ENCODE measurements at regions not wholly inside any gene's neighbourhood (a gene's known extent, or its start where the extent isn't known, plus 50 kb on each side); places are given as distances from the start of the nearest gene placed in this dataset.
"Not testable (repeated sequence)": the region's sequence is repeated elsewhere in the genome, so short reads cannot be mapped to it uniquely, and the experiment has no call there.

DNA sequence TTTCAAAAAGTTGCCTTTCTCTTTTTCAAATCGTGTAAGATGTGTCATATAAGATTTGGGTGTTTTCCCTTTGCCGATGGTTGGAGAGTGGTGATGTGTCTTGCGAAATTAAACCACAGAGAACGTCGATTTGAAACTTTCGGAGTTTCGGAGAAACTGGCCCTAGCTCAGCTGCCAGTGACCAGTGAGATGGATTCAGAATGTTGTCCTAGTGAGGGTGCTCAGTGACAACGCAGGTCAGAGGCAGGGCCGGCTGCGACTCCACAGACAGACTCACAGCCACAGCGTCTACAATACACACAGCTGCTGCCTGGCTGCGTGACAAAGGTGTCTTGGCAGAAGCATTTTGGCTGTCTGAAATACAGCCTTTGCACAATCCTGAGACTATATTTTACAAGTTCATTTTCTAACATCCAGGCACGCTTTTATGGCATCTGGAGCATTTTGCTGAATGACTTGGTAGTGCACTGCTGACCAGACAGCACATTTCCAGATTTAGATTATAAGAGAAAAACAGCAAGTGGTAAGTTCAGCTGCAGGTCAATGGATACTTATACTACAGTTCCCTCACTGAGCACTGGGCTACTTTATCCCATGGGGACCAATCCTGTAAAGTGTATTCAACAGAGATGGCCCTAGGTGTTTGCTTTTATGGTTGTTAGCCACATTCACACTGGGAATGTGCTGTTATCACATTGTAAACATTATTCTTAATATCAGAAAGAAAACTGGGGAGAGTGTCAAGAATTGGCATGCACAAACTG lies 207.5 kb downstream of the KCNRG start:
- Histone ChIP-seq H3K4me1 (ENCODE audit: insufficient read depth, low read length) (no peaks in the 10 kb centered on the region), H3K27ac (ENCODE audit: low read depth, low read length) (no peak overlapping the region)

DNA sequence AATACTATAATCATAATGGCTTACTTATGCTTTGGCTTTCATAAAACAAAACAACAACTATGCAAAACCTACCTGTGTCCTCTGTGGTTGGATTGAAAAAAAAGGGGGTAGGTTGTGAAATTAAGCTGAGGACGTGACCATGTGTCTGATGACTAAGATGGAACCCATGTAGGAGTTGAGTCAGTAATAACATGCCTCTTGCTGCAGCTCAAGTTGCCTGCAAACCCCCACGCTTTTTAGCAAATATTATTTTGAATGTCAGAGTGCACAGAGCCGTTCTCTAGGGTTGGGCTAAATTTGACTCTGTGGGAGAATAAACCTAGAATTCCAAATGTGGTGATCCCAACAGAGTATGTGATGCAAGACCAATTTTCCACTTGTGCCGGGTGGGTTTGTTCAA lies 209.3 kb downstream of the KCNRG start:
- Histone ChIP-seq H3K4me1 (ENCODE audit: insufficient read depth, low read length) (no peaks in the 10 kb centered on the region), H3K9ac (ENCODE audit: low read length) (no peak overlapping the region), H3K27ac (ENCODE audit: low read depth, low read length) (no peak overlapping the region), H3K36me3 (ENCODE audit: insufficient read depth, low read length) (no peaks in the 10 kb centered on the region), H3K9me3 (ENCODE audit: low read length) (no peaks in the 10 kb centered on the region), H3K27me3 (ENCODE audit: control insufficient read depth in 1 of 2, insufficient read depth in 2 of 2, low read length in 2 of 2) (no peaks in the 10 kb centered on the region), H3K4me3 (ENCODE audit: low read depth in 1 of 2, low read length in 2 of 2) (no peak overlapping the region)

More for the DNA sequence above, 207.5 kb downstream of the KCNRG start:
- H3K27me3 ChIP-seq (ENCODE audit: control insufficient read depth in 1 of 2, insufficient read depth in 2 of 2, low read length in 2 of 2): no peaks in the 10 kb centered on the region
- H3K9ac ChIP-seq (ENCODE audit: low read length): no peak overlapping the region
- peak overlapping the region in 1 of 2 donors; percentile 21 for H3K4me3 ChIP-seq (ENCODE audit: low read depth in 1 of 2, low read length in 2 of 2)
- H3K36me3 ChIP-seq (ENCODE audit: insufficient read depth, low read length): no peaks in the 10 kb centered on the region
- H3K9me3 ChIP-seq (ENCODE audit: low read length): no peaks in the 10 kb centered on the region

DNA sequence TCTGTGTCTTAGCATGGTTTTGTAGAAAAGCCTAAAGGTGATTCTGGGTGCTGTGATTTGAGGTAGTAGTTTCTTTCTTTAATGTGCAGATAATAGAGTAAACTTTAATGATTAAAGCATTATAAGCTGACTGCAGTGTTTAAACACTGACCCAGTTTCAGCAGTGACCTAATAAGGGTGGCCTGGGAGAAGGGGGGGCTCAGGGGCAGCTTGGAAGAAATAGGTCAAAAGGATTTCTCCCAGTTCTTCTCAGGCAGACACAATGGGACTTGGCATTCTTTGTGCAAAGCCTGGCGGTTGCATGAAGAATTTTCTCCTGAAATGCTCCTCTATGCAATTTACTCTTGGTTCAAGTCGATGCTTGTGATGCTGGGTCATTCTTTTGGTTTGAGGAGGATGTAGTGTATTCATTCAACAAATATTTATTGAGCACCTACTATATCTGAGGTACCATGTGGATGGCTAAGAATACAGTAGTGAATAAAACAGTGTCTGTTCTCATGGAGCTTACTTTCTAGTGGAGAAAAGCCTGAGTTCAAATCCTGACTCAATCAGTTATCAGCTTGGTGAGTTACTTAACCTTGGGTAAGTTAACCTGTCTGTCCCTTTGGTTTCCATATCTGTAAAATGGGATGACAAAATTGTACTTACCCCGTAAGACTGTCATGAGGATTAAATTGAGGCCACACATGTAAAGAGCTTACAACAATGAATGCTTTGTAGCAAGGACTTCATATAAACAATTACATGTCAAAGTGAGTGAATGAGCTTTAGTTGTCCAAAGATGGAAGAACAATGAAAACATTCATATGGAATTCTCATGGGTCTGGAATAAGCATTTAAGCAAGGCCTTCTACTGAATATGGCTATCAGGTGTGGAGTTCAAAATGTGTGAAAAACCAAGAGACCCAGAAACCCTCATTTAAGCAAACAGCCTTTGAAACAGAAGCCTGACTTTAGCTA lies 210.2 kb downstream of the KCNRG start:
- no peaks in the 10 kb centered on the region for H3K9me3 ChIP-seq (ENCODE audit: low read length)
- H3K4me1 ChIP-seq (ENCODE audit: insufficient read depth, low read length): no peaks in the 10 kb centered on the region
- no peak overlapping the region for H3K27ac ChIP-seq (ENCODE audit: low read depth, low read length)
- no peak overlapping the region for H3K4me3 ChIP-seq (ENCODE audit: low read depth in 1 of 2, low read length in 2 of 2)
- no peak overlapping the region for H3K9ac ChIP-seq (ENCODE audit: low read length)
- H3K27me3 ChIP-seq (ENCODE audit: control insufficient read depth in 1 of 2, insufficient read depth in 2 of 2, low read length in 2 of 2): no peaks in the 10 kb centered on the region
- no peaks in the 10 kb centered on the region for H3K36me3 ChIP-seq (ENCODE audit: insufficient read depth, low read length)

DNA sequence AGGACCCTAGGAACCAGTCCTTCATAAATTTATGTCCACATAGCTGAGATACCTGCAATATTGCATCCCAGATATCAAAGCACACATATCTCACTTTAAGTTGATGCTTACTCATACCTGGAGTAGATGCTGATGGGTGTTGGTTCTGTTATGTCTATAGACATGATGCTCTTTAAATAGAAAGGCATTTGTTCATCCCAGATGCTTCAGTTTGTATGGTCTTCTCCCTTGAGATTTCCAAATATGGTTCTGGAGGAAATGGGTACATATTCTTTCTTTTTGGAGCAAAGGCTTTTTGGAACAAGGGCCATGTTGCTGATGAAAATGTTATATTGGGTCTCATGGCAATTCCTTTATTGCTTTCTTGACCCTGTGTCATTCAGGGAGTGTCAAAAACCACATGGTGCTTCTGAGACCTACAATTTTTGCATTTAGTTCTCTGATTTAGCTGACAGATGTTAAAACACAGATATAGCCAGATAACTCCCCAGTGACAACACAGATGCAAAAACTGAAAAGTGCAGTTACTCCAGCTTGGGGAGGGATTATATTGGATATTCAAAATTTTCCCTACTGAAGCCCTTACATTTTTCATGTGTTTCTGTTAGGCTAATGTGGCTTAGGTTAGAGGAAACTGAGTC lies 211.4 kb downstream of the KCNRG start:
- H3K27me3 ChIP-seq (ENCODE audit: control insufficient read depth in 1 of 2, insufficient read depth in 2 of 2, low read length in 2 of 2): no peaks in the 10 kb centered on the region

DNA sequence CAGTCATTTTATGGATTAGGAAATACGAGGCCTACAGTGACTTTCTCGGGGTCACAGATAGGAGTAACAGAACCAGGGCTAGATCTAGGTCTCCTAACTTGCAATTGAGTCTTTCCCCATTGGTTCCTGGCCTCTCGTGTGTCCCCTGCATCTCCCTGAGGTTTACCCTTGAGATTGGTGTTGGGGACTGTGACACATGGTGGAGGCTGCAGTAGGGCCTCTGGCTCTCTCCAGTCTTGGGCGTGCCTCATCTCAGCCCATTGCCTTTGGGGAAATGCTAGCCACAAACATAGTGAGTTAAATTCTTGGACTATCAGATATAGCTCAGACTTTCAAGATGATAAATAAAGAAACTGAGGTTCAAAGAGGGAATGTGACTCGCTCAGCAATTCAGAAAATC lies 212.1 kb downstream of the KCNRG start:
- H3K9me3 ChIP-seq (ENCODE audit: low read length): no peaks in the 10 kb centered on the region
- no peak overlapping the region for H3K27ac ChIP-seq (ENCODE audit: low read depth, low read length)
- no peak overlapping the region for H3K9ac ChIP-seq (ENCODE audit: low read length)
- H3K4me1 ChIP-seq (ENCODE audit: insufficient read depth, low read length): no peaks in the 10 kb centered on the region
- H3K27me3 ChIP-seq (ENCODE audit: control insufficient read depth in 1 of 2, insufficient read depth in 2 of 2, low read length in 2 of 2): no peaks in the 10 kb centered on the region
- no peaks in the 10 kb centered on the region for H3K36me3 ChIP-seq (ENCODE audit: insufficient read depth, low read length)
- no peak overlapping the region for H3K4me3 ChIP-seq (ENCODE audit: low read depth in 1 of 2, low read length in 2 of 2)

More for the DNA sequence above, 211.4 kb downstream of the KCNRG start:
- no peaks in the 10 kb centered on the region for H3K9me3 ChIP-seq (ENCODE audit: low read length)
- no peaks in the 10 kb centered on the region for H3K4me1 ChIP-seq (ENCODE audit: insufficient read depth, low read length)
- H3K9ac ChIP-seq (ENCODE audit: low read length): no peak overlapping the region
- H3K27ac ChIP-seq (ENCODE audit: low read depth, low read length): no peak overlapping the region
- H3K36me3 ChIP-seq (ENCODE audit: insufficient read depth, low read length): no peaks in the 10 kb centered on the region
- no peak overlapping the region for H3K4me3 ChIP-seq (ENCODE audit: low read depth in 1 of 2, low read length in 2 of 2)

DNA sequence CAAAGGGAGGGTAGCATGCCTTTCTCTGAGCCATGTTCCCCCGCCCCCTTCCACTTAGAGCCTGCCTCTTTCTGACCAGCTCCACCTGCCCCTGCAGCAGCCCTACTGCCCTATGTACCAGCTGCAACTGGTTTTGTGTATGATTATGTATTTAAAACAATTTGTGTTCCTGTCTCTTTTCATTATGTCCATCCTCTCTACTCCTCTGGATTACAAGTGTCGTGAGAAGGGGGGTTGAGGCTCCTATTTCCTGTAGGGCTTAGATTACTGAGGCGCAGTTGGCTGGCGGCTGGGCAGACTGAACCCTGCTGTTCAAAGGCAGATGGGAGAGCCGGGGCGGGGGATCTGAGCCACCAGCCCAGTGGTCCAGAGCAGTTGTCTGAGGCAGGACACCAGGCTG lies 213.3 kb downstream of the KCNRG start:
- no peaks in the 10 kb centered on the region for H3K9me3 ChIP-seq (ENCODE audit: low read length)
- no peak overlapping the region for H3K9ac ChIP-seq (ENCODE audit: low read length)
- H3K4me1 ChIP-seq (ENCODE audit: insufficient read depth, low read length): no peaks in the 10 kb centered on the region
- H3K27ac ChIP-seq (ENCODE audit: low read depth, low read length): no peak overlapping the region
- H3K4me3 ChIP-seq (ENCODE audit: low read depth in 1 of 2, low read length in 2 of 2): no peak overlapping the region
- H3K27me3 ChIP-seq (ENCODE audit: control insufficient read depth in 1 of 2, insufficient read depth in 2 of 2, low read length in 2 of 2): no peaks in the 10 kb centered on the region
- no peaks in the 10 kb centered on the region for H3K36me3 ChIP-seq (ENCODE audit: insufficient read depth, low read length)

DNA sequence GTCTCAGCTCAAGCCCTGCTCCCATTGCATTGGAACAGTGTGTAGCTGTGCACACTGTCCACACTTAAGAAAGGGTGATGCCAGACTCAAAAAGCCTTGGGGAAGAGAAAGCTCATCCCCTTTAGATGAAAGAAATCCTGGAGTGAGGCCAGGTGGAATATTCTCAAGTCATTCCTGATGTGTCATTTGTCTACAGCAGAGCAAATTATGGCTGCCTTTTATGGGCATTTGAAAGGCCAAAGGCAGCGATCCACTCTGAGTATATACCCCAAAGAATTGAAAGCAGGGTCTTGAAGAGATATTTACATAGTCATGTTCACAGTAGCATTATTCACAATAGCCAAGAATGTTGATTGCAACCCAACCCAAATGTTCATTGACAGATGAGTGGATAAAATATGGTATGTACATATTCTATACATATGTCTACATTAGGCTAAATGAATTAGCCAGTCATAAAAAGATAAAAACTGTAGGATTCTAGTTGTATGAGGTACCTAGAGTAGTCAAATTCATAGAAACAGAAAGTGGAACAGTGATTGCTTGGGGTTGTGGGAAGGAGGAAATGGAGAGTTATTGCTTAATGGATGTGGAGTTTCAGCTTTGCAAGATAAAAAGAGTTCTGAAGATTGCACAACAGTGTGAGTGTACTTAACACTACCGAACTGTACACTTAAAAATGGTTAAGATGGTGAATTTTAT lies 214.9 kb downstream of the KCNRG start:
- Histone ChIP-seq H3K27me3 (ENCODE audit: control insufficient read depth in 1 of 2, insufficient read depth in 2 of 2, low read length in 2 of 2) (no peaks in the 10 kb centered on the region), H3K9me3 (ENCODE audit: low read length) (no peaks in the 10 kb centered on the region), H3K36me3 (ENCODE audit: insufficient read depth, low read length) (no peaks in the 10 kb centered on the region), H3K4me3 (ENCODE audit: low read depth in 1 of 2, low read length in 2 of 2) (no peak overlapping the region), H3K27ac (ENCODE audit: low read depth, low read length) (no peak overlapping the region), H3K9ac (ENCODE audit: low read length) (no peak overlapping the region), H3K4me1 (ENCODE audit: insufficient read depth, low read length) (no peaks in the 10 kb centered on the region)

DNA sequence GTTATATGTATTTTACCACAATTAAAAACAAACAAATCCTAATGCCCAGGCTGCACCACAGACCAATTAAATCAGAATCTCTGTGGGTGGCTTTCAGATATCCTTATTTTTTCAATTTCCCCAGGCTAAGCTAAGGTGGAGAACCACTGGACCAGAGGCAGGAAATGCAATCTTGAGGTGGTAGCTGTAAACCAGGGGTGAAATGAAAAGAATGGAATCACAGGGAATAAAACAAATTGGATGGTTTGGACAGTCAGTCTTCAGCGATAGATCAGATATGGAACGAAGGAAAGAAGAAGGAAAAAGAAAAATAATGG lies 215.4 kb downstream of the KCNRG start:
- Histone ChIP-seq H3K27me3 (ENCODE audit: control insufficient read depth in 1 of 2, insufficient read depth in 2 of 2, low read length in 2 of 2) (no peaks in the 10 kb centered on the region), H3K9me3 (ENCODE audit: low read length) (no peaks in the 10 kb centered on the region), H3K4me3 (ENCODE audit: low read depth in 1 of 2, low read length in 2 of 2) (no peak overlapping the region), H3K9ac (ENCODE audit: low read length) (no peak overlapping the region), H3K36me3 (ENCODE audit: insufficient read depth, low read length) (no peaks in the 10 kb centered on the region), H3K4me1 (ENCODE audit: insufficient read depth, low read length) (no peaks in the 10 kb centered on the region), H3K27ac (ENCODE audit: low read depth, low read length) (no peak overlapping the region)

DNA sequence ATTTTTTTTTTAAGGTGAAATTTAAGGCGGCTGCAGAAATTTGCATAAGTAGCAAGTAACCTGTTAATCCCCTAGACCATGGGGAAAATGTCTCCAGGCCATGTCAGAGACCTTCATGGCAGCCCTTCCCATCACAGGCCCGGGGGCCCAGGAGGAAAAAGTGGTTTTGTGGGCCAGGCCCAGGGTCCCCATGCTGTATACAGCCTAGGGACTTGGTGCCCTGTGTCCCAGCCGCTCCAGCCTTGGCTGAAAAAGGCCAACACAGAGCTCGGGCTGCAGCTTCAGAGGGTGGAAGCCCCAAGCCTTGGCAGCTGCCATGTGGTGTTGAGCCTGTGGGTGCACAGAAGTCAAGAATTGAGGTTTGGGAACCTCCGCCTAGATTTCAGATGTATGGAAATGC lies 218.3 kb downstream of the KCNRG start:
- H3K36me3 ChIP-seq (ENCODE audit: insufficient read depth, low read length); H3K4me3 ChIP-seq (ENCODE audit: low read depth in 1 of 2, low read length in 2 of 2); H3K9ac ChIP-seq (ENCODE audit: low read length); H3K9me3 ChIP-seq (ENCODE audit: low read length); H3K4me1 ChIP-seq (ENCODE audit: insufficient read depth, low read length); H3K27ac ChIP-seq (ENCODE audit: low read depth, low read length); H3K27me3 ChIP-seq (ENCODE audit: control insufficient read depth in 1 of 2, insufficient read depth in 2 of 2, low read length in 2 of 2): not testable (repeated sequence)

DNA sequence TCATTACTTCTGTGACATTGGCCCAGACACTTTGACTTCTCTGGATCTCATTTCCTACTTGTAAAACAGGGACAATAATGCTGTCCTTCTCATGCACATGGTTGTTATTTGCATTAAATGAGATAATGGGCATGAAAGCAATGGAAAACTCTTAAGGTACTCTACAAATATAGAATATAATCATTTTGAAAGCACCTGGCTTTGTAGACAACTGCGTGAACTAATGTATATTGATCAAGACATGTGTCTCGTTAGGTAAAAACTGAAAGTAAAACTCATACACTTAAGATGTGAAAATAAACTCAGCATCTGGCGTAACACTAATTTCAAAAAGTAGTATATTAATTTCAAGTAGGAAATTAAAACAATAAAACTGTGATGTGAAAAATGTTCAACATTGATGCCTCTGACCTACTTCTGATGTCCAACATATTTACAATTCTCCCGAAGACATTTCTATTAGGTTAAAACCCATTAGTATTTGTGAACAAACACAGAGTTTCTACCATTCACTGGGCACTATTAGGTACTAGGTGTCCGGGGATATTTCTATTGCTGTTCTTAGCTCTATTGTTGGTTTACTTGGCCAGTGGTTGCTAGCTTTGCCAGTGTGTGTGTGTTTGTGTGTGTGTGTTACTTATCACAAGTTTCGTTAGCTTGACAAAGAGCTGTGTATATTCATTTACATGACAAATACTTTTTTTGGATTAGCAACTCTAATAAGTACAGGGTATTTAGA lies 220.5 kb downstream of the KCNRG start:
- Histone ChIP-seq H3K27me3 (ENCODE audit: control insufficient read depth in 1 of 2, insufficient read depth in 2 of 2, low read length in 2 of 2) (no peaks in the 10 kb centered on the region), H3K4me3 (ENCODE audit: low read depth in 1 of 2, low read length in 2 of 2) (no peak overlapping the region), H3K9me3 (ENCODE audit: low read length) (no peaks in the 10 kb centered on the region), H3K9ac (ENCODE audit: low read length) (no peak overlapping the region), H3K4me1 (ENCODE audit: insufficient read depth, low read length) (no peaks in the 10 kb centered on the region), H3K27ac (ENCODE audit: low read depth, low read length) (no peak overlapping the region), H3K36me3 (ENCODE audit: insufficient read depth, low read length) (no peaks in the 10 kb centered on the region)

Measured in muscle layer of colon (tissue), 2 donors.